Osteoblast (primary cell): ENCODE measurements at regions not wholly inside any gene's neighbourhood (a gene's known extent, or its start where the extent isn't known, plus 50 kb on each side); places are given as distances from the start of the nearest gene placed in this dataset.

Experiments used
- DNase-seq: peaks from one replicate; pipeline ENCODE4 v3.0.0; 2011; ENCODE audit warnings: low spot score, mixed read lengths; ENCODE audit not compliant: insufficient read length; ENCODE audit errors: missing footprints
- H2AFZ ChIP-seq: 2 replicates; pipeline ENCODE4 v1.6.0; 2011; ENCODE audit warnings: mild to moderate bottlenecking, low read length
- H3K27ac ChIP-seq: 2 replicates; pipeline ENCODE4 v1.5.1; 2011; ENCODE audit warnings: mild to moderate bottlenecking, low read depth, low read length, moderate library complexity
- H3K27me3 ChIP-seq: 2 replicates; pipeline ENCODE4 v1.6.0; 2012; ENCODE audit warnings: mild to moderate bottlenecking, control low read depth, inconsistent platforms, low read length, moderate library complexity; ENCODE audit not compliant: insufficient read depth
- H3K36me3 ChIP-seq: 2 replicates; pipeline ENCODE4 v1.5.1; 2011; ENCODE audit warnings: mild to moderate bottlenecking, low read length, control low read depth, moderate library complexity; ENCODE audit not compliant: insufficient read depth
- H3K4me1 ChIP-seq: 2 replicates; pipeline ENCODE4 v1.5.1; 2011; ENCODE audit warnings: mild to moderate bottlenecking, low read length, control low read depth, moderate library complexity; ENCODE audit not compliant: insufficient read depth
- H3K4me2 ChIP-seq: 2 replicates; pipeline ENCODE4 v1.6.0; 2011; ENCODE audit warnings: mild to moderate bottlenecking, low read length; ENCODE audit not compliant: insufficient read depth
- H3K4me3 ChIP-seq: fragments of 200-600 bp; sonication (generic); 3 replicates; pipeline ENCODE4 v1.5.1; 2012; ENCODE audit warnings: mild to moderate bottlenecking, low read length, inconsistent platforms; ENCODE audit not compliant: insufficient read depth
- H3K79me2 ChIP-seq: 2 replicates; pipeline ENCODE4 v1.6.0; 2012; ENCODE audit warnings: mild to moderate bottlenecking, low read length, control low read depth, inconsistent platforms; ENCODE audit not compliant: insufficient read depth
- H3K9me3 ChIP-seq: 2 replicates; pipeline ENCODE4 v1.5.1; 2011; ENCODE audit warnings: low read depth, low read length, control low read depth
- H4K20me1 ChIP-seq: 2 replicates; pipeline ENCODE4 v1.6.0; 2012; ENCODE audit warnings: mild to moderate bottlenecking, low read length, control low read depth; ENCODE audit not compliant: insufficient read depth
- CTCF ChIP-seq: IDR thresholded peaks from 2 replicates; pipeline ENCODE4 v1.5.1; 2011; ENCODE audit warnings: mild to moderate bottlenecking, low read depth, low read length, moderate library complexity; ENCODE audit errors: extremely low read depth

GRCh38 chr1:73100216-73100615 is 817.9 kb upstream of the NEGR1 start:
- no peaks in the 10 kb centered on the region for H3K9me3 ChIP-seq
- H3K4me2 ChIP-seq: no peak overlapping the region
- H3K4me3 ChIP-seq: no peak overlapping the region
- no peaks in the 10 kb centered on the region for H3K27me3 ChIP-seq
- no peaks in the 10 kb centered on the region for H3K79me2 ChIP-seq
- TF ChIP-seq CTCF: no peak
- no peak overlapping the region for H2AFZ ChIP-seq
- no peak overlapping the region for H3K27ac ChIP-seq
- no peaks in the 10 kb centered on the region for H3K36me3 ChIP-seq
- H3K4me1 ChIP-seq: no peaks in the 10 kb centered on the region
- no peak for DNase-seq
- no peaks in the 10 kb centered on the region for H4K20me1 ChIP-seq

- Histone ChIP-seq H3K4me2 (no peak overlapping the region), H3K27ac (no peak overlapping the region), H3K36me3 (no peaks in the 10 kb centered on the region), H3K79me2 (no peaks in the 10 kb centered on the region), H4K20me1 (no peaks in the 10 kb centered on the region), H3K9me3 (no peaks in the 10 kb centered on the region), H3K27me3 (no peaks in the 10 kb centered on the region), H2AFZ (no peak overlapping the region), H3K4me1 (no peaks in the 10 kb centered on the region), H3K4me3 (no peak overlapping the region)
- TF ChIP-seq CTCF: no peak
- DNase-seq: no peak
Observed at GRCh38 chr1:73097917-73098316, 815.6 kb upstream of the NEGR1 start.

- no peaks in the 10 kb centered on the region for H3K36me3 ChIP-seq
- H3K27me3 ChIP-seq: no peaks in the 10 kb centered on the region
- H2AFZ ChIP-seq: no peak overlapping the region
- no peaks in the 10 kb centered on the region for H3K9me3 ChIP-seq
- H3K79me2 ChIP-seq: no peaks in the 10 kb centered on the region
- H4K20me1 ChIP-seq: no peaks in the 10 kb centered on the region
- H3K4me1 ChIP-seq: no peaks in the 10 kb centered on the region
- DNase-seq: no peak
- H3K4me2 ChIP-seq: no peak overlapping the region
- TF ChIP-seq CTCF: no peak
- no peak overlapping the region for H3K27ac ChIP-seq
- H3K4me3 ChIP-seq: no peak overlapping the region
Observed at GRCh38 chr1:73096841-73097240, 814.5 kb upstream of the NEGR1 start.

GRCh38 chr1:73092383-73092782 is 810.0 kb upstream of the NEGR1 start:
- Histone ChIP-seq H3K27me3 (no peaks in the 10 kb centered on the region), H3K36me3 (no peaks in the 10 kb centered on the region)
- DNase-seq: no peak

More at GRCh38 chr1:73092383-73092782, 810.0 kb upstream of the NEGR1 start:
- TF ChIP-seq CTCF: no peak
- Histone ChIP-seq H2AFZ (no peak overlapping the region), H3K27ac (no peak overlapping the region), H4K20me1 (no peaks in the 10 kb centered on the region), H3K4me2 (no peak overlapping the region), H3K4me3 (no peak overlapping the region), H3K9me3 (no peaks in the 10 kb centered on the region), H3K4me1 (no peaks in the 10 kb centered on the region), H3K79me2 (no peaks in the 10 kb centered on the region)
